GM23338 (cell line): ENCODE measurements at regions not wholly inside any gene's neighbourhood (a gene's known extent, or its start where the extent isn't known, plus 50 kb on each side); places are given as distances from the start of the nearest gene placed in this dataset.

ENCODE experiments used
- ATAC-seq: fragments of 200-7000 bp; cut with Tn5 transposase; 3 replicates; pipeline ENCODE4 v1.9.1; 2020
- DNase-seq: peaks from one replicate; pipeline ENCODE4 v3.0.0-alpha.2; 2015; ENCODE audit warnings: low spot score
- H2AFZ ChIP-seq: fragments of 200-600 bp; sonication (generic); 2 replicates; pipeline ENCODE4 v1.8.0; 2016; ENCODE audit warnings: antibody characterized with exemption, mild to moderate bottlenecking, moderate library complexity
- H3F3A ChIP-seq: fragments of 200-600 bp; sonication (generic); replicated peaks from 2 replicates; pipeline ENCODE4 v1.8.0; 2017; ENCODE audit warnings: antibody characterized with exemption, mixed run types, low read depth
- H3K27ac ChIP-seq: fragments of 200-600 bp; sonication (generic); 2 replicates; pipeline ENCODE4 v1.6.1; 2016; ENCODE audit warnings: low read depth
- H3K27me3 ChIP-seq: fragments of 200-600 bp; sonication (generic); 2 replicates; pipeline ENCODE4 v1.8.0; 2016; ENCODE audit warnings: mild to moderate bottlenecking, mixed run types, moderate library complexity; ENCODE audit not compliant: insufficient read depth
- H3K36me3 ChIP-seq: fragments of 200-600 bp; sonication (generic); 2 replicates; pipeline ENCODE4 v1.8.0; 2016; ENCODE audit warnings: mild to moderate bottlenecking; ENCODE audit not compliant: insufficient read depth
- H3K4me1 ChIP-seq: fragments of 200-600 bp; sonication (generic); 2 replicates; pipeline ENCODE4 v1.8.0; 2016; ENCODE audit warnings: mild to moderate bottlenecking, moderate library complexity; ENCODE audit not compliant: insufficient read depth
- H3K4me2 ChIP-seq: fragments of 200-600 bp; sonication (generic); 2 replicates; pipeline ENCODE4 v1.7.1; 2017; ENCODE audit warnings: mixed run types
- H3K4me3 ChIP-seq: fragments of 200-600 bp; sonication (generic); 2 replicates; pipeline ENCODE4 v1.6.1; 2016; ENCODE audit warnings: mixed run types
- H3K79me2 ChIP-seq: fragments of 200-600 bp; sonication (generic); replicated peaks from 2 replicates; pipeline ENCODE4 v1.8.0; 2017; ENCODE audit warnings: mild to moderate bottlenecking; ENCODE audit not compliant: insufficient read depth
- H3K9me2 ChIP-seq: fragments of 200-600 bp; sonication (generic); 2 replicates; pipeline ENCODE4 v1.8.0; 2017; ENCODE audit not compliant: insufficient read depth
- H4K20me1 ChIP-seq: fragments of 200-600 bp; sonication (generic); replicated peaks from 2 replicates; pipeline ENCODE4 v1.8.0; 2017; ENCODE audit warnings: mild to moderate bottlenecking; ENCODE audit not compliant: insufficient read depth
- H3K27ac Mint-ChIP-seq: 2 replicates; pipeline ENCODE4 v1.8.0; 2020; ENCODE audit warnings: inconsistent platforms, mild to moderate bottlenecking, moderate library complexity, mixed read lengths
- H3K27me3 Mint-ChIP-seq: 3 replicates; pipeline ENCODE4 v1.8.0; 2022; ENCODE audit warnings: low read depth, mild to moderate bottlenecking, moderate library complexity, mixed read lengths, inconsistent platforms; ENCODE audit not compliant: insufficient read depth, poor library complexity
- H3K36me3 Mint-ChIP-seq: 3 replicates; pipeline ENCODE4 v1.8.0; 2021; ENCODE audit warnings: low read depth, mild to moderate bottlenecking, inconsistent platforms, moderate library complexity, mixed read lengths
- H3K4me1 Mint-ChIP-seq: 3 replicates; pipeline ENCODE4 v1.8.0; 2020; ENCODE audit warnings: mild to moderate bottlenecking, inconsistent platforms, mixed read lengths
- H3K4me3 Mint-ChIP-seq: 3 replicates; pipeline ENCODE4 v1.8.0; 2021; ENCODE audit warnings: moderate library complexity, mild to moderate bottlenecking, inconsistent platforms, mixed read lengths
- H3K9me3 Mint-ChIP-seq: 3 replicates; pipeline ENCODE4 v1.8.0; 2020; ENCODE audit warnings: moderate library complexity, mild to moderate bottlenecking, inconsistent platforms, mixed read lengths
- CREB1 ChIP-seq: fragments of 250-450 bp; sonication (Bioruptor Pico); IDR thresholded peaks from 2 replicates; pipeline ENCODE4 v1.5.0; 2020; ENCODE audit warnings: low read depth, mild to moderate bottlenecking, moderate library complexity
- EZH2 ChIP-seq: fragments of 200-600 bp; sonication (generic); IDR thresholded peaks from one replicate; pipeline ENCODE4 v1.8.0; 2017; ENCODE audit warnings: antibody characterized with exemption, mild to moderate bottlenecking, low read depth; ENCODE audit not compliant: unreplicated experiment
- EZH2phosphoT487 ChIP-seq: fragments of 200-600 bp; sonication (generic); IDR thresholded peaks from one replicate; pipeline ENCODE4 v1.8.1; 2018; ENCODE audit warnings: antibody characterized with exemption; ENCODE audit not compliant: unreplicated experiment
- JUNB ChIP-seq: IDR thresholded peaks from one replicate; pipeline ENCODE4 v1.6.1; 2016; ENCODE audit warnings: antibody characterized with exemption; ENCODE audit not compliant: unreplicated experiment
- NANOG ChIP-seq: IDR thresholded peaks from 2 replicates; pipeline ENCODE4 v1.6.1; 2016; ENCODE audit warnings: antibody characterized with exemption, borderline replicate concordance
- POLR2AphosphoS5 ChIP-seq: IDR thresholded peaks from 2 replicates; pipeline ENCODE4 v1.6.1; 2016; ENCODE audit warnings: antibody characterized with exemption, low read depth
- STAT1 ChIP-seq: IDR thresholded peaks from one replicate; pipeline ENCODE4 v1.6.1; 2016; ENCODE audit warnings: antibody characterized with exemption; ENCODE audit not compliant: unreplicated experiment
- ZNF114 ChIP-seq: fragments of 250-450 bp; sonication (Bioruptor Pico); IDR thresholded peaks from 2 replicates; pipeline ENCODE4 v1.5.0; 2020; ENCODE audit warnings: mild to moderate bottlenecking, moderate library complexity
- ZNF331 ChIP-seq: fragments of 250-450 bp; sonication (Bioruptor Pico); IDR thresholded peaks from 2 replicates; pipeline ENCODE4 v1.5.0; 2020; ENCODE audit warnings: low read depth, mild to moderate bottlenecking, moderate library complexity
- TF ChIP-seq, protein P1 (sequence below): fragments of 250-450 bp; sonication (Bioruptor Pico); IDR thresholded peaks from 2 replicates; pipeline ENCODE4 v1.5.0; 2020; ENCODE audit warnings: mild to moderate bottlenecking, moderate library complexity
- TF ChIP-seq, protein P2 (sequence below), 2 experiments: fragments of 200-600 bp in 1 of 2; sonication (generic) in 1 of 2; conservative IDR thresholded peaks; 2 replicates each; pipeline versions ENCODE4 v1.5.1 to v1.6.1; 2016 to 2017; ENCODE audit warnings: antibody characterized with exemption in 2 of 2, low read depth in 2 of 2, mild to moderate bottlenecking in 2 of 2, moderate library complexity in 1 of 2
- TF ChIP-seq, protein P3 (sequence below): IDR thresholded peaks from one replicate; pipeline ENCODE4 v1.6.1; 2018; ENCODE audit warnings: antibody characterized with exemption; ENCODE audit not compliant: unreplicated experiment
- TF ChIP-seq, protein P4 (sequence below): IDR thresholded peaks from 2 replicates; pipeline ENCODE4 v1.6.1; 2016; ENCODE audit warnings: antibody characterized with exemption

DNA sequence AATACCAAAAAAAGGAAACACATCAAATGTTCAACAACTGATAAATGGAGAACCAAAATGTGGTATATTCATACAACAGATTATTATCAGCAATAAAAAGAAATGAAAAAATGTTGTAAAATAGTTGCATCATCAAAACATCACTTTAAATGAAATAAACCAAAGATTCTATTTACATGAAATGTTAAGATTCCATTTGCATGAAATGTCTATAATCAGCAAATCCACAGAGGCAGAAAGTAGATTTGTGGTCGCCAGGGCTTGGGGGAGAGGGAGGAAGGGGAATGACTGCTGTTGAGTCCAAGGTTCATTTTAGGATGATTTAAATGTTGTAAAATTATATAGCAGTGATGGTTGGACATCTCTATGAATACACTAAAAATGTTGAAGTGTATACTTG is 181.9 kb downstream of the RTP5 start:
- H3K27me3 Mint-ChIP-seq, result peaks cover 72% of the 10 kb centered on the region
- Histone ChIP-seq H3K36me3 (no peaks in the 10 kb centered on the region), H3K4me1 (no peaks in the 10 kb centered on the region), H2AFZ (no peak overlapping the region), H3K27me3 (peaks cover 90% of the 10 kb centered on the region), H3F3A (no peaks in the 10 kb centered on the region), H3K27ac (no peak overlapping the region), H4K20me1 (peaks cover 20% of the 10 kb centered on the region), H3K4me2 (no peak overlapping the region), H3K4me3 (no peak overlapping the region), H3K9me2 (no peaks in the 10 kb centered on the region), H3K79me2 (no peaks in the 10 kb centered on the region)
- no peak for DNase-seq
- H3K9me3 Mint-ChIP-seq, result peaks cover 8% of the 10 kb centered on the region; the same call in 2 of the 3 replicates
- TF ChIP-seq EZH2phosphoT487 (no peak), POLR2AphosphoS5 (no peak), JUNB (no peak), STAT1 (no peak), EZH2 (no peak), CREB1 (CRISPR knock-in tag) (no peak), ZNF114 (CRISPR knock-in tag) (no peak), ZNF331 (CRISPR knock-in tag) (no peak), NANOG (no peak)
- TF ChIP-seq, protein P1, sequence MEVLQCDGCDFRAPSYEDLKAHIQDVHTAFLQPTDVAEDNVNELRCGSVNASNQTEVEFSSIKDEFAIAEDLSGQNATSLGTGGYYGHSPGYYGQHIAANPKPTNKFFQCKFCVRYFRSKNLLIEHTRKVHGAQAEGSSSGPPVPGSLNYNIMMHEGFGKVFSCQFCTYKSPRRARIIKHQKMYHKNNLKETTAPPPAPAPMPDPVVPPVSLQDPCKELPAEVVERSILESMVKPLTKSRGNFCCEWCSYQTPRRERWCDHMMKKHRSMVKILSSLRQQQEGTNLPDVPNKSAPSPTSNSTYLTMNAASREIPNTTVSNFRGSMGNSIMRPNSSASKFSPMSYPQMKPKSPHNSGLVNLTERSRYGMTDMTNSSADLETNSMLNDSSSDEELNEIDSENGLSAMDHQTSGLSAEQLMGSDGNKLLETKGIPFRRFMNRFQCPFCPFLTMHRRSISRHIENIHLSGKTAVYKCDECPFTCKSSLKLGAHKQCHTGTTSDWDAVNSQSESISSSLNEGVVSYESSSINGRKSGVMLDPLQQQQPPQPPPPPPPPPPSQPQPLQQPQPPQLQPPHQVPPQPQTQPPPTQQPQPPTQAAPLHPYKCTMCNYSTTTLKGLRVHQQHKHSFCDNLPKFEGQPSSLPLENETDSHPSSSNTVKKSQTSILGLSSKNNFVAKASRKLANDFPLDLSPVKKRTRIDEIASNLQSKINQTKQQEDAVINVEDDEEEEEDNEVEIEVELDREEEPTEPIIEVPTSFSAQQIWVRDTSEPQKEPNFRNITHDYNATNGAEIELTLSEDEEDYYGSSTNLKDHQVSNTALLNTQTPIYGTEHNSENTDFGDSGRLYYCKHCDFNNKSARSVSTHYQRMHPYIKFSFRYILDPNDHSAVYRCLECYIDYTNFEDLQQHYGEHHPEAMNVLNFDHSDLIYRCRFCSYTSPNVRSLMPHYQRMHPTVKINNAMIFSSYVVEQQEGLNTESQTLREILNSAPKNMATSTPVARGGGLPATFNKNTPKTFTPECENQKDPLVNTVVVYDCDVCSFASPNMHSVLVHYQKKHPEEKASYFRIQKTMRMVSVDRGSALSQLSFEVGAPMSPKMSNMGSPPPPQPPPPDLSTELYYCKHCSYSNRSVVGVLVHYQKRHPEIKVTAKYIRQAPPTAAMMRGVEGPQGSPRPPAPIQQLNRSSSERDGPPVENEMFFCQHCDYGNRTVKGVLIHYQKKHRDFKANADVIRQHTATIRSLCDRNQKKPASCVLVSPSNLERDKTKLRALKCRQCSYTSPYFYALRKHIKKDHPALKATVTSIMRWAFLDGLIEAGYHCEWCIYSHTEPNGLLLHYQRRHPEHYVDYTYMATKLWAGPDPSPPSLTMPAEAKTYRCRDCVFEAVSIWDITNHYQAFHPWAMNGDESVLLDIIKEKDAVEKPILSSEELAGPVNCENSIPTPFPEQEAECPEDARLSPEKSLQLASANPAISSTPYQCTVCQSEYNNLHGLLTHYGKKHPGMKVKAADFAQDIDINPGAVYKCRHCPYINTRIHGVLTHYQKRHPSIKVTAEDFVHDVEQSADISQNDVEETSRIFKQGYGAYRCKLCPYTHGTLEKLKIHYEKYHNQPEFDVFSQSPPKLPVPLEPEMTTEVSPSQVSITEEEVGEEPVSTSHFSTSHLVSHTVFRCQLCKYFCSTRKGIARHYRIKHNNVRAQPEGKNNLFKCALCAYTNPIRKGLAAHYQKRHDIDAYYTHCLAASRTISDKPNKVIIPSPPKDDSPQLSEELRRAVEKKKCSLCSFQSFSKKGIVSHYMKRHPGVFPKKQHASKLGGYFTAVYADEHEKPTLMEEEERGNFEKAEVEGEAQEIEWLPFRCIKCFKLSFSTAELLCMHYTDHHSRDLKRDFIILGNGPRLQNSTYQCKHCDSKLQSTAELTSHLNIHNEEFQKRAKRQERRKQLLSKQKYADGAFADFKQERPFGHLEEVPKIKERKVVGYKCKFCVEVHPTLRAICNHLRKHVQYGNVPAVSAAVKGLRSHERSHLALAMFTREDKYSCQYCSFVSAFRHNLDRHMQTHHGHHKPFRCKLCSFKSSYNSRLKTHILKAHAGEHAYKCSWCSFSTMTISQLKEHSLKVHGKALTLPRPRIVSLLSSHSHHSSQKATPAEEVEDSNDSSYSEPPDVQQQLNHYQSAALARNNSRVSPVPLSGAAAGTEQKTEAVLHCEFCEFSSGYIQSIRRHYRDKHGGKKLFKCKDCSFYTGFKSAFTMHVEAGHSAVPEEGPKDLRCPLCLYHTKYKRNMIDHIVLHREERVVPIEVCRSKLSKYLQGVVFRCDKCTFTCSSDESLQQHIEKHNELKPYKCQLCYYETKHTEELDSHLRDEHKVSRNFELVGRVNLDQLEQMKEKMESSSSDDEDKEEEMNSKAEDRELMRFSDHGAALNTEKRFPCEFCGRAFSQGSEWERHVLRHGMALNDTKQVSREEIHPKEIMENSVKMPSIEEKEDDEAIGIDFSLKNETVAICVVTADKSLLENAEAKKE (CRISPR knock-in tag), result no peak
- TF ChIP-seq, protein P2, sequence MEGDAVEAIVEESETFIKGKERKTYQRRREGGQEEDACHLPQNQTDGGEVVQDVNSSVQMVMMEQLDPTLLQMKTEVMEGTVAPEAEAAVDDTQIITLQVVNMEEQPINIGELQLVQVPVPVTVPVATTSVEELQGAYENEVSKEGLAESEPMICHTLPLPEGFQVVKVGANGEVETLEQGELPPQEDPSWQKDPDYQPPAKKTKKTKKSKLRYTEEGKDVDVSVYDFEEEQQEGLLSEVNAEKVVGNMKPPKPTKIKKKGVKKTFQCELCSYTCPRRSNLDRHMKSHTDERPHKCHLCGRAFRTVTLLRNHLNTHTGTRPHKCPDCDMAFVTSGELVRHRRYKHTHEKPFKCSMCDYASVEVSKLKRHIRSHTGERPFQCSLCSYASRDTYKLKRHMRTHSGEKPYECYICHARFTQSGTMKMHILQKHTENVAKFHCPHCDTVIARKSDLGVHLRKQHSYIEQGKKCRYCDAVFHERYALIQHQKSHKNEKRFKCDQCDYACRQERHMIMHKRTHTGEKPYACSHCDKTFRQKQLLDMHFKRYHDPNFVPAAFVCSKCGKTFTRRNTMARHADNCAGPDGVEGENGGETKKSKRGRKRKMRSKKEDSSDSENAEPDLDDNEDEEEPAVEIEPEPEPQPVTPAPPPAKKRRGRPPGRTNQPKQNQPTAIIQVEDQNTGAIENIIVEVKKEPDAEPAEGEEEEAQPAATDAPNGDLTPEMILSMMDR (conservative IDR thresholded peaks at IDR 0.05; ENCODE audit: low read depth in 2 of 2), result no peak
- TF ChIP-seq, protein P3, sequence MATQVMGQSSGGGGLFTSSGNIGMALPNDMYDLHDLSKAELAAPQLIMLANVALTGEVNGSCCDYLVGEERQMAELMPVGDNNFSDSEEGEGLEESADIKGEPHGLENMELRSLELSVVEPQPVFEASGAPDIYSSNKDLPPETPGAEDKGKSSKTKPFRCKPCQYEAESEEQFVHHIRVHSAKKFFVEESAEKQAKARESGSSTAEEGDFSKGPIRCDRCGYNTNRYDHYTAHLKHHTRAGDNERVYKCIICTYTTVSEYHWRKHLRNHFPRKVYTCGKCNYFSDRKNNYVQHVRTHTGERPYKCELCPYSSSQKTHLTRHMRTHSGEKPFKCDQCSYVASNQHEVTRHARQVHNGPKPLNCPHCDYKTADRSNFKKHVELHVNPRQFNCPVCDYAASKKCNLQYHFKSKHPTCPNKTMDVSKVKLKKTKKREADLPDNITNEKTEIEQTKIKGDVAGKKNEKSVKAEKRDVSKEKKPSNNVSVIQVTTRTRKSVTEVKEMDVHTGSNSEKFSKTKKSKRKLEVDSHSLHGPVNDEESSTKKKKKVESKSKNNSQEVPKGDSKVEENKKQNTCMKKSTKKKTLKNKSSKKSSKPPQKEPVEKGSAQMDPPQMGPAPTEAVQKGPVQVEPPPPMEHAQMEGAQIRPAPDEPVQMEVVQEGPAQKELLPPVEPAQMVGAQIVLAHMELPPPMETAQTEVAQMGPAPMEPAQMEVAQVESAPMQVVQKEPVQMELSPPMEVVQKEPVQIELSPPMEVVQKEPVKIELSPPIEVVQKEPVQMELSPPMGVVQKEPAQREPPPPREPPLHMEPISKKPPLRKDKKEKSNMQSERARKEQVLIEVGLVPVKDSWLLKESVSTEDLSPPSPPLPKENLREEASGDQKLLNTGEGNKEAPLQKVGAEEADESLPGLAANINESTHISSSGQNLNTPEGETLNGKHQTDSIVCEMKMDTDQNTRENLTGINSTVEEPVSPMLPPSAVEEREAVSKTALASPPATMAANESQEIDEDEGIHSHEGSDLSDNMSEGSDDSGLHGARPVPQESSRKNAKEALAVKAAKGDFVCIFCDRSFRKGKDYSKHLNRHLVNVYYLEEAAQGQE, result no peak
- TF ChIP-seq, protein P4, sequence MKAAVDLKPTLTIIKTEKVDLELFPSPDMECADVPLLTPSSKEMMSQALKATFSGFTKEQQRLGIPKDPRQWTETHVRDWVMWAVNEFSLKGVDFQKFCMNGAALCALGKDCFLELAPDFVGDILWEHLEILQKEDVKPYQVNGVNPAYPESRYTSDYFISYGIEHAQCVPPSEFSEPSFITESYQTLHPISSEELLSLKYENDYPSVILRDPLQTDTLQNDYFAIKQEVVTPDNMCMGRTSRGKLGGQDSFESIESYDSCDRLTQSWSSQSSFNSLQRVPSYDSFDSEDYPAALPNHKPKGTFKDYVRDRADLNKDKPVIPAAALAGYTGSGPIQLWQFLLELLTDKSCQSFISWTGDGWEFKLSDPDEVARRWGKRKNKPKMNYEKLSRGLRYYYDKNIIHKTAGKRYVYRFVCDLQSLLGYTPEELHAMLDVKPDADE, result no peak
- H3K4me3 Mint-ChIP-seq, result no peak overlapping the region
- no peaks in the 10 kb centered on the region; the same call in 1 of the 3 replicates for H3K4me1 Mint-ChIP-seq
- peaks cover under 1% of the 10 kb centered on the region; the same call in 1 of the 3 replicates for H3K36me3 Mint-ChIP-seq
- no peak overlapping the region for H3K27ac Mint-ChIP-seq
- no peak for ATAC-seq
